ENCODE measurements at regions not wholly inside any gene's neighbourhood (a gene's known extent, or its start where the extent isn't known, plus 50 kb on each side); places are given as distances from the start of the nearest gene placed in this dataset.

DNA sequence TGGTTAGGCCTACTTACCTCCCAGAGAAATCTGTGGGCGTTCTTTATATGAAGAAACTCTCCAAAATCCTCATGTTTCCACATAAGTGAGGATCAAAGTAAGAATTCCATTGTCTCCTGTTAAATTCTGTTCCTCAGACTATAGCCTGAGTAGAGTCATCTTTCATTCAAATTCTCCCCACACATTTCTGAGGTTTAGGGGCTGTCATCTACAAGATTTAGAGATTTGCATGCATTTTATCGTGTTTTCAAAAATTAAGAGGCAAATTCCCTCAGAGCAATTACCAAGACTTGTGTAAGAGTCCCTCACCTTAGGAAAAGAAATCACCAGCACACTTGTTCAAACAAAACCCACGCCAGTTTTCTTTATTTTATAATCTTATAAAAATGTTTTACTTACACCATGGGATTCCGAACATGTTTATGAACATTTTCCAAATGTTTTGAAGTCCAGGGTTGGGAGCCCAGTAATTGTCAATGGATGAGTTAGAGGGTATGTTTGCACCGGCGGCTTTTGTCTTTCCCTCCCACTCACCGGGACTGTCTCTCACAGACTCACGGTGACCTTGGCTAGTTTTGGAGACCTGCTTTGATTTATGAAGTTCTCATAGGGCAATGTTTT lies 367.6 kb downstream of the ENC1 start (continued):
- no peak for TF ChIP-seq KDM1A (IDR thresholded peaks at IDR 0.05; ENCODE audit: borderline replicate concordance, low read length)
- TF ChIP-seq JUN (IDR thresholded peaks at IDR 0.05; ENCODE audit: low read depth, low read length): no peak
- TF ChIP-seq CBX5 (IDR thresholded peaks at IDR 0.05; ENCODE audit: low read depth, low read length): no peak
- TF ChIP-seq CTBP2 (IDR thresholded peaks at IDR 0.05; ENCODE audit: borderline replicate concordance, insufficient read depth, insufficient read length, low read length): no peak
- no peak for TF ChIP-seq CBX8 (IDR thresholded peaks at IDR 0.05; ENCODE audit: borderline replicate concordance, low read depth, low read length)
- TF ChIP-seq TEAD4 (IDR thresholded peaks at IDR 0.05; ENCODE audit: low read depth, low read length): no peak
- no peak for TF ChIP-seq CHD2 (IDR thresholded peaks at IDR 0.05; ENCODE audit: low read length)
- no peak for TF ChIP-seq POU5F1 (IDR thresholded peaks at IDR 0.05; ENCODE audit: low read depth, low read length)
